Adipocyte (in vitro differentiated cells): ENCODE measurements at regions not wholly inside any gene's neighbourhood (a gene's known extent, or its start where the extent isn't known, plus 50 kb on each side); places are given as distances from the start of the nearest gene placed in this dataset.

Experiments
- DNase-seq: peaks from one replicate; pipeline ENCODE4 v3.0.0-alpha.2; 2015; ENCODE audit warnings: low read depth
- H3K27me3 ChIP-seq: replicated peaks from 2 replicates; pipeline ENCODE4 v1.7.0; 2013; ENCODE audit warnings: mild to moderate bottlenecking, low read length, moderate library complexity; ENCODE audit not compliant: control insufficient read depth, insufficient read depth
- H3K36me3 ChIP-seq: 2 replicates; pipeline ENCODE4 v1.7.0; 2013; ENCODE audit warnings: low read length, mild to moderate bottlenecking, moderate library complexity; ENCODE audit not compliant: control insufficient read depth, insufficient read depth, severe bottlenecking
- H3K4me1 ChIP-seq: 2 replicates; pipeline ENCODE4 v1.7.0; 2013; ENCODE audit warnings: mild to moderate bottlenecking, low read length, moderate library complexity; ENCODE audit not compliant: control insufficient read depth, insufficient read depth
- H3K4me3 ChIP-seq: 2 replicates; pipeline ENCODE4 v1.7.0; 2013; ENCODE audit warnings: mild to moderate bottlenecking, low read length, moderate library complexity
- H3K9ac ChIP-seq: 2 replicates; pipeline ENCODE4 v1.7.0; 2013; ENCODE audit warnings: mild to moderate bottlenecking, low read length, moderate library complexity
- H3K9me3 ChIP-seq: 2 replicates; pipeline ENCODE4 v1.7.0; 2013; ENCODE audit warnings: mild to moderate bottlenecking, low read length, moderate library complexity; ENCODE audit not compliant: control insufficient read depth

- Histone ChIP-seq H3K4me3 (no peak overlapping the region), H3K9ac (no peak overlapping the region), H3K9me3 (no peaks in the 10 kb centered on the region), H3K4me1 (no peaks in the 10 kb centered on the region), H3K27me3 (no peaks in the 10 kb centered on the region), H3K36me3 (no peaks in the 10 kb centered on the region)
- DNase-seq = no peak
Measured at GRCh38 chr2:5041501-5041900, 650.7 kb upstream of the SOX11 start.

GRCh38 chr2:5042666-5043440, 649.3 kb upstream of the SOX11 start:
- Histone ChIP-seq H3K27me3 (no peaks in the 10 kb centered on the region), H3K4me3 (no peak overlapping the region), H3K9ac (no peak overlapping the region), H3K4me1 (no peaks in the 10 kb centered on the region), H3K9me3 (no peaks in the 10 kb centered on the region), H3K36me3 (no peaks in the 10 kb centered on the region)
- no peak for DNase-seq

GRCh38 chr2:5051300-5051699, 640.9 kb upstream of the SOX11 start:
- Histone ChIP-seq H3K9me3 (peaks cover 3% of the 10 kb centered on the region), H3K36me3 (no peaks in the 10 kb centered on the region), H3K4me3 (no peak overlapping the region), H3K9ac (no peak overlapping the region), H3K27me3 (no peaks in the 10 kb centered on the region), H3K4me1 (no peaks in the 10 kb centered on the region)
- no peak for DNase-seq

- DNase-seq = no peak
Measured at GRCh38 chr2:5052905-5053304, 639.3 kb upstream of the SOX11 start.

GRCh38 chr2:5057891-5058351, 634.3 kb upstream of the SOX11 start:
- Histone ChIP-seq H3K27me3 (no peaks in the 10 kb centered on the region), H3K4me1 (no peaks in the 10 kb centered on the region), H3K9ac (no peak overlapping the region), H3K36me3 (no peaks in the 10 kb centered on the region), H3K4me3 (no peak overlapping the region), H3K9me3 (no peaks in the 10 kb centered on the region)
- DNase-seq = no peak

More at GRCh38 chr2:5052905-5053304, 639.3 kb upstream of the SOX11 start:
- Histone ChIP-seq H3K4me3 (no peak overlapping the region), H3K9me3 (peaks cover 3% of the 10 kb centered on the region), H3K27me3 (no peaks in the 10 kb centered on the region), H3K9ac (no peak overlapping the region), H3K4me1 (no peaks in the 10 kb centered on the region), H3K36me3 (no peaks in the 10 kb centered on the region)

GRCh38 chr2:5060956-5061355, 631.2 kb upstream of the SOX11 start:
- DNase-seq = no peak
- Histone ChIP-seq H3K4me3 (no peak overlapping the region), H3K27me3 (no peaks in the 10 kb centered on the region), H3K9ac (no peak overlapping the region), H3K9me3 (no peaks in the 10 kb centered on the region), H3K36me3 (no peaks in the 10 kb centered on the region), H3K4me1 (no peaks in the 10 kb centered on the region)

- Histone ChIP-seq H3K9ac (no peak overlapping the region), H3K9me3 (no peaks in the 10 kb centered on the region), H3K27me3 (no peaks in the 10 kb centered on the region), H3K4me3 (no peak overlapping the region), H3K36me3 (no peaks in the 10 kb centered on the region), H3K4me1 (no peaks in the 10 kb centered on the region)
- DNase-seq = no peak
Measured at GRCh38 chr2:5064687-5065086, 627.5 kb upstream of the SOX11 start.

- Histone ChIP-seq H3K9me3 (no peaks in the 10 kb centered on the region), H3K27me3 (no peaks in the 10 kb centered on the region), H3K36me3 (no peaks in the 10 kb centered on the region), H3K9ac (no peak overlapping the region), H3K4me1 (no peaks in the 10 kb centered on the region), H3K4me3 (no peak overlapping the region)
- no peak for DNase-seq
Measured at GRCh38 chr2:5067816-5068215, 624.4 kb upstream of the SOX11 start.

GRCh38 chr2:5070257-5070656, 621.9 kb upstream of the SOX11 start:
- Histone ChIP-seq H3K9ac (no peak overlapping the region), H3K36me3 (no peaks in the 10 kb centered on the region), H3K27me3 (no peaks in the 10 kb centered on the region), H3K4me1 (no peaks in the 10 kb centered on the region), H3K9me3 (no peaks in the 10 kb centered on the region), H3K4me3 (no peak overlapping the region)
- no peak for DNase-seq

GRCh38 chr2:5074733-5075132, 617.5 kb upstream of the SOX11 start:
- Histone ChIP-seq H3K27me3 (no peaks in the 10 kb centered on the region), H3K4me3 (no peak overlapping the region), H3K4me1 (no peaks in the 10 kb centered on the region), H3K9ac (no peak overlapping the region), H3K36me3 (no peaks in the 10 kb centered on the region), H3K9me3 (no peaks in the 10 kb centered on the region)
- no peak for DNase-seq

GRCh38 chr2:5076599-5076998, 615.6 kb upstream of the SOX11 start:
- Histone ChIP-seq H3K9me3 (no peaks in the 10 kb centered on the region), H3K4me3 (no peak overlapping the region)
- DNase-seq = no peak

More at GRCh38 chr2:5076599-5076998, 615.6 kb upstream of the SOX11 start:
- Histone ChIP-seq H3K36me3 (no peaks in the 10 kb centered on the region), H3K27me3 (no peaks in the 10 kb centered on the region), H3K4me1 (no peaks in the 10 kb centered on the region), H3K9ac (no peak overlapping the region)
